ENCODE measurements at regions not wholly inside any gene's neighbourhood (a gene's known extent, or its start where the extent isn't known, plus 50 kb on each side); places are given as distances from the start of the nearest gene placed in this dataset.
A peak's percentile ranks its signal among the peaks of the same experiment; 100 is the strongest.

- TF ChIP-seq MAFK (IDR thresholded peaks at IDR 0.05; ENCODE audit: low read depth, low read length) (peak; percentile 71), CHD1 (IDR thresholded peaks at IDR 0.05; ENCODE audit: low read depth, low read length) (no peak), FOS (IDR thresholded peaks at IDR 0.05; ENCODE audit: low read depth, low read length) (peak; percentile 96), RAD21 (IDR thresholded peaks at IDR 0.05; ENCODE audit: low read length) (peak; percentile 56), POLR2A (IDR thresholded peaks at IDR 0.05; ENCODE audit: low read depth, low read length) (0 out of 2 replicates have a peak, but pooled peaks have one; percentile 22)
Observed at GRCh38 chr7:47651355-47652317, 69.7 kb upstream of the TNS3 start (continued).

- peak overlapping the region; percentile 59; the same call in 1 of the 2 replicates for H3K23ac ChIP-seq (ENCODE audit: low read depth, low read length)
- H3K18ac ChIP-seq (ENCODE audit: low read depth, low read length), result peak overlapping the region; percentile 83
- ATAC-seq (ENCODE audit: low read depth) (no peak), DNase-seq (no peak)
- POLR2A ChIA-PET (ENCODE audit: unreplicated experiment), result no interaction called here
- peak overlapping the region; percentile 99 for H4K91ac ChIP-seq (ENCODE audit: insufficient read depth, low read depth, low read length)
- WGBS, 2 experiments (ENCODE audit: extremely low coverage in 2 of 2, insufficient read length in 1 of 2), result 83% methylated on average over 1 of the region's 7 CpGs; no CpG with 5 or more reads in 1 of the 2 experiments
- CTCF ChIA-PET, result no interaction called here
- no peak overlapping the region for H2AFZ ChIP-seq (replicated peaks; ENCODE audit: low read length, poor library complexity)
- H3K4me3 ChIP-seq (ENCODE audit: insufficient read depth, low read depth, low read length), result no peak overlapping the region
- H3K9ac ChIP-seq (ENCODE audit: low read depth, low read length), result no peak overlapping the region
- in situ Hi-C loops (cut with MboI; ENCODE audit: low sequenced_read_pairs) (no loop called here), dilution Hi-C loops (cut with HindIII; ENCODE audit: low sequenced_read_pairs, unreplicated experiment) (no loop called here), intact Hi-C loops (cut with micrococcal nuclease) (loop anchor here (5.0 kb wide), 3 partner anchors 38 to 147 kb away; partner anchors contain the start of gene TNS3)
- peak overlapping the region; percentile 73 for H2AK5ac ChIP-seq (ENCODE audit: low read depth, low read length)
- H3K27ac ChIP-seq (ENCODE audit: insufficient read depth, low read length), result no peak overlapping the region
- H3K56ac ChIP-seq (ENCODE audit: extremely low read depth, insufficient read depth, low read length), result no peak overlapping the region
- H3K4me2 ChIP-seq (ENCODE audit: low read depth, low read length), result no peak overlapping the region
- H3K4me1 ChIP-seq (ENCODE audit: control insufficient read depth, insufficient read depth, low read length), result peaks cover 37% of the 10 kb centered on the region
- peak overlapping the region; percentile 97 for H3K4ac ChIP-seq (ENCODE audit: low read depth, low read length)
- H4K8ac ChIP-seq (ENCODE audit: low read depth in 2 of 2, low read length in 2 of 2), result peak overlapping the region; percentile 65 to 85; a peak in 2 of 4 replicates
- H2BK15ac ChIP-seq (ENCODE audit: low read depth, low read length), result peak overlapping the region; percentile 35
- no peak overlapping the region for H2BK5ac ChIP-seq (ENCODE audit: low read depth, low read length, poor library complexity, severe bottlenecking)
- H3K9me3 ChIP-seq (ENCODE audit: control insufficient read depth, insufficient read depth, low read length), result no peaks in the 10 kb centered on the region
- peak overlapping the region; percentile 99 for H2BK120ac ChIP-seq (ENCODE audit: low read depth, low read length)
- H3K9me1 ChIP-seq (ENCODE audit: insufficient read depth, low read length), result peaks cover 27% of the 10 kb centered on the region
- no TSS peak for BruUV-seq (replicated peaks)
- peak overlapping the region; percentile 98 for H2BK20ac ChIP-seq (ENCODE audit: low read depth, low read length)
- H3K14ac ChIP-seq (replicated peaks; ENCODE audit: low read depth, low read length), result peak overlapping the region; percentile 83
- H2AK9ac ChIP-seq (replicated peaks; ENCODE audit: low read depth, low read length, poor library complexity), result no peak overlapping the region
- H4K20me1 ChIP-seq (ENCODE audit: insufficient read depth, low read length), result no peaks in the 10 kb centered on the region
- peak overlapping the region; percentile 60 for H4K5ac ChIP-seq (ENCODE audit: low read depth, low read length)
- H3K36me3 ChIP-seq (ENCODE audit: control insufficient read depth, insufficient read depth, low read length), result no peaks in the 10 kb centered on the region
- H3K79me1 ChIP-seq (ENCODE audit: low read depth in 1 of 2, low read length in 2 of 2), result peaks cover 0 to 4% of the 10 kb centered on the region in 2 experiments; a peak in 1 of 4 replicates
- no peaks in the 10 kb centered on the region; the same call in 1 of the 2 replicates for H3K27me3 ChIP-seq (ENCODE audit: control insufficient read depth, insufficient read depth, low read length)
- no peak for TF ChIP-seq BHLHE40 (IDR thresholded peaks at IDR 0.05; ENCODE audit: low read depth, low read length)
- no peak for TF ChIP-seq RCOR1 (IDR thresholded peaks at IDR 0.05; ENCODE audit: insufficient replicate concordance, low read length)
- TF ChIP-seq MAFK (IDR thresholded peaks at IDR 0.05; ENCODE audit: low read depth, low read length), result no peak
- no peak for TF ChIP-seq NFE2L2 (IDR thresholded peaks at IDR 0.05; ENCODE audit: low read depth, low read length)
- TF ChIP-seq CTCF (conservative IDR thresholded peaks at IDR 0.05; ENCODE audit: low read depth, low read length), result no peak
- no peak for TF ChIP-seq CEBPB (IDR thresholded peaks at IDR 0.05; ENCODE audit: low read depth, low read length)
- TF ChIP-seq USF2 (IDR thresholded peaks at IDR 0.05; ENCODE audit: low read depth, low read length), result no peak
- TF ChIP-seq MAZ (IDR thresholded peaks at IDR 0.05; ENCODE audit: borderline replicate concordance, low read depth, low read length), result no peak
- no peak for TF ChIP-seq CHD1 (IDR thresholded peaks at IDR 0.05; ENCODE audit: low read depth, low read length)
- no peak for TF ChIP-seq RAD21 (IDR thresholded peaks at IDR 0.05; ENCODE audit: low read length)
Observed at GRCh38 chr7:47649919-47650318, 68.0 kb upstream of the TNS3 start.
